Small intestine (tissue), 7 donors: ENCODE measurements at regions not wholly inside any gene's neighbourhood (a gene's known extent, or its start where the extent isn't known, plus 50 kb on each side); places are given as distances from the start of the nearest gene placed in this dataset.

Experiments used
- DNase-seq, 2 donors: peaks; one replicate each; pipeline versions ENCODE4 v3.0.0 to v3.0.0-alpha.2; 2013
- FAIRE-seq: peaks from 2 replicates; lab custom pipeline; 2012; peaks lifted over from hg19 to GRCh38; lab: Jason Lieb, UNC
- H3K27ac ChIP-seq, 3 donors: one replicate each; pipeline ENCODE4 v1.5.1; 2013; ENCODE audit warnings: low read length in 2 of 3, mild to moderate bottlenecking in 2 of 3, control low read depth in 1 of 3, inconsistent platforms in 1 of 3, low read depth in 1 of 3, moderate library complexity in 1 of 3
- H3K27me3 ChIP-seq, 3 donors: one replicate each; pipeline ENCODE4 v1.6.1; 2013; ENCODE audit warnings: low read length in 3 of 3, inconsistent platforms in 1 of 3; ENCODE audit not compliant: control insufficient read depth in 3 of 3, insufficient read depth in 3 of 3
- H3K36me3 ChIP-seq, 3 donors: one replicate each; pipeline ENCODE4 v1.6.1; 2013; ENCODE audit warnings: low read length in 3 of 3, inconsistent platforms in 1 of 3, low read depth in 1 of 3, mild to moderate bottlenecking in 1 of 3, moderate library complexity in 1 of 3; ENCODE audit not compliant: control insufficient read depth in 3 of 3, insufficient read depth in 2 of 3
- H3K4me1 ChIP-seq, 3 donors: one replicate each; pipeline ENCODE4 v1.6.1; 2013; ENCODE audit warnings: low read length in 2 of 3, inconsistent platforms in 1 of 3, low read depth in 1 of 3, mild to moderate bottlenecking in 1 of 3, moderate library complexity in 1 of 3; ENCODE audit not compliant: control insufficient read depth in 3 of 3, insufficient read depth in 2 of 3
- H3K4me3 ChIP-seq, 3 donors: one replicate each; pipeline ENCODE4 v1.5.1; 2013; ENCODE audit warnings: low read length in 3 of 3, control low read depth in 1 of 3, inconsistent platforms in 1 of 3, low read depth in 1 of 3, mild to moderate bottlenecking in 1 of 3, moderate library complexity in 1 of 3
- H3K9me3 ChIP-seq, 2 donors: one replicate each; pipeline ENCODE4 v1.6.1; 2013; ENCODE audit warnings: low read depth in 1 of 2, low read length in 1 of 2; ENCODE audit not compliant: control insufficient read depth in 2 of 2, insufficient read depth in 1 of 2
- WGBS, 3 donors: extraction: QIAGEN DNeasy Blood & Tissue Kit; methylation state at CpG; one replicate each; pipeline ENCODE4 v1.1.7; 2013; 5-methylcytosine and 5-hydroxymethylcytosine counted together
- donor health status: healthy with polysubstance abuse.
- donor health status: control.
- donor health status: control.
- donor health status: Bipolar disorder and iron deficiency.
- donor health status: healthy.

DNA sequence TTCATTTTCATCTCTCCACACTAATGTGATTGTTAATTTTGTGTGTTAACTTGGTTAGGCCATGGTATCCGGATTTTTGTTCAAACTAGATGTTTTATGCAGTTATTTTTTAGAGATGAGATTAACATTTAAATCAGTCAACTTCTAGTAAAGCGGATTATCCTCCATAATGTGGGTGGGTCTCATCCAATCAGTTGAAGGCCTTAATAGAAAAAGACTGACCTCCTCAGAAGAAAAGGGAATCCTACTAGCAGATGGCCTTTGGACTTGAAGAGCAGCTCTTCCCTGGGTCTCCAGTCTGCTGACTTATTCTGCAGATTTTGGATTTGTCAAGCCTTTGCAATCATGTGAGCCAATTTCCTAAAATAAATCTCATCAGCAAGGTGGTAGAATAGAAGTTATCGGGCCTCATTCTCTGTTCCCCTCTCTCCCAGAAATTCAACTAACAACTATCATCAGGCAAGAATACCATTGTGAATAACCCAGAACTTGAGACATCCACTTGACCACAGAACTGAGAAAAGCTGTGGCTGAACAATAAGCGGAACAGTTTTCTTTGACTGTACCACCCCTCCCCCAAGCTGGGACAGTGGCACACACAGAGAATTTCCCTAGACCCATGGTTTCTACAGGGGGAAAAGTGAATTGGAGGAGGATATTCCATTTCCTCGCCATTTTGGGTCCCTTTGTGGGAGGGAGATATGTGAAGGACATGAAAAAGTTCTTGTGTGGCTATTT, 323.0 kb downstream of the UTRN start:
- Histone ChIP-seq H3K4me1 (no peaks in the 10 kb centered on the region), H3K36me3 (no peaks in the 10 kb centered on the region), H3K9me3 (no peaks in the 10 kb centered on the region), H3K27ac (no peak overlapping the region), H3K4me3 (no peak overlapping the region), H3K27me3 (no peaks in the 10 kb centered on the region)
- no peak for FAIRE-seq
- 82 to 95% (median 93%) methylated on average over 5 of the region's 5 CpGs for WGBS, 3 donors
- DNase-seq, result no peak

DNA sequence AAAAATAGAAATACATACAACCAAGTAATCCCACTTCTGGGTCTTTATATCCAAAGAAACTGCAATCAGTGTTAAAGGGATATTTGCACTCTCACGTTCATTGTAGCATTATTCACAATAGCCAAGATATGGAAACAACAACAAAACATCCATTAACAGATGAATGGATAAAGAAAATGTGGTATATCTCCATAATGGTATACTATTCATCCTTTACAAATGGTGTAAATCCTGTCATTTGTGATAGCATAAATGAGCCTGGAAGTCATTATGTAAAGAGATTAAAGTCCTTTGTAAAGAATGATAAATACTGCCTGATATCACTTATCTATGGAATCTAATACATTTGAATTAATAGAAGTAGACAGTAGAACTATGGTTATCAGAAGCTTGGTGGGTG, 327.7 kb downstream of the UTRN start:
- Histone ChIP-seq H3K4me1 (no peaks in the 10 kb centered on the region), H3K27me3 (no peaks in the 10 kb centered on the region), H3K9me3 (no peaks in the 10 kb centered on the region), H3K4me3 (no peak overlapping the region), H3K36me3 (no peaks in the 10 kb centered on the region), H3K27ac (no peak overlapping the region)
- 60 to 78% (median 64%) methylated on average over 1 of the region's 1 CpG for WGBS, 3 donors
- no peak for DNase-seq
- no peak for FAIRE-seq

DNA sequence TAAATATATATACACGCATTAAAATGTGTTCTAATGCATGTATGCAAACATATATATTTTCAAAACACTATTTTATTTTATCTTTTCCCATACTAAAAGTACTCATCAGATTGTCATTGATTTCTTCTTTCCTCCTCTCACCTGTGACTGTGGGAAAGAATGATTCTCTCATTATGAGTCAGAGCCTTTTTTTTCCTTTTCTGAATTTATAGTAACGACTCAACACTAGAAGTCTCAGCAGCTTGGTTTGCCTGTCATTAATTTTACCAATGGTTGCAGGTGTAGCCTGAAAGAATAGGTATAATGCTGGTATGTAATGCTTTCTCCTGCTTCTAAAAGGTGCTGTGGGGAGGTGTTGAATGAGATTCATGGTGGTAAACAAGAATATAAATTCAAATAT, 328.7 kb downstream of the UTRN start:
- 59 to 84% (median 60%) methylated on average over 2 of the region's 2 CpGs for WGBS, 3 donors
- DNase-seq (no peak), FAIRE-seq (no peak)
- Histone ChIP-seq H3K4me3 (no peak overlapping the region), H3K4me1 (no peaks in the 10 kb centered on the region), H3K27me3 (no peaks in the 10 kb centered on the region), H3K27ac (no peak overlapping the region), H3K36me3 (no peaks in the 10 kb centered on the region), H3K9me3 (no peaks in the 10 kb centered on the region)

DNA sequence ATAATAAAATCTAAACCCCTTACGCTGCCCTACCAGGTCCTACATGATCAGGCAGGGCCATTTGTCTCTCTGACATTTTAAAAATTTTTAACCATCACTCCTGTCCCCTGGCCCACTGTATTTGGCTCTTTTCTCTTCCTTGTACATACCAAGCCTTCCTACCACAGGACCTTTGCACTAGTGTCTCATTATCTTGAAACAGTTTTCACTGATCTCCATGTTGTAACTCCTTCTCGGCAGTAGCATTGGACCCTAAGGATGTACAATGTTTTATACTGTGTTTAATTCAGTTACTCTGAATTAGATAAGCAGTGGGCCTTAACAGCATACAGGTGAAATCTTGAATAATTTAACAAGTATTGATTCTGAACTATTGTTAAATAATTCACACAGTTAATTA, 330.7 kb downstream of the UTRN start:
- no peak for DNase-seq
- H3K4me3 ChIP-seq, result no peak overlapping the region
- no peaks in the 10 kb centered on the region for H3K27me3 ChIP-seq
- H3K36me3 ChIP-seq, result no peaks in the 10 kb centered on the region
- WGBS, 3 donors, result 99% methylated on average over 2 of the region's 2 CpGs
- no peaks in the 10 kb centered on the region for H3K9me3 ChIP-seq
- FAIRE-seq, result no peak
- no peaks in the 10 kb centered on the region for H3K4me1 ChIP-seq
- H3K27ac ChIP-seq, result no peak overlapping the region

DNA sequence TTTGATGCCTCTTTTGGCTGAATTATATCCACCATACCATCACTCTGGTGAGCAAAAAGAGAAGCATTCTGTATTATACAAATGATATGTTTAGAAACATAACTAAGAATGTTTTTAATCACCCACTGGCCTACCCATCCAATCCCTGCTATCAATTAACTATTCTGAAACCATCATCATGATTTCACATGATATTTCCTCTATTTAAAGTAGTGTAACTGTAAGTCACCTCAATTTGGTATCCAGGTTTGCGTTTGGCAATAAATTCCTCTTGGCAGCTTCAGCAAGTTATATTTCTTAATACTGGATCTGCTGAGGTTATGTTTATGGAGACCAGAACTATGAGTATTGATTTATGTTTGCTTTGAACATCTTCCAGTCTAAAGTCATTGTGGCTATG, 332.1 kb downstream of the UTRN start:
- H3K27ac ChIP-seq, result no peak overlapping the region
- no peaks in the 10 kb centered on the region for H3K4me1 ChIP-seq
- DNase-seq (no peak), FAIRE-seq (no peak)
- H3K4me3 ChIP-seq, result no peak overlapping the region
- H3K9me3 ChIP-seq, result no peaks in the 10 kb centered on the region
- H3K27me3 ChIP-seq, result no peaks in the 10 kb centered on the region
- 91 to 97% (median 92%) methylated on average over 1 of the region's 1 CpG for WGBS, 3 donors
- no peaks in the 10 kb centered on the region for H3K36me3 ChIP-seq

DNA sequence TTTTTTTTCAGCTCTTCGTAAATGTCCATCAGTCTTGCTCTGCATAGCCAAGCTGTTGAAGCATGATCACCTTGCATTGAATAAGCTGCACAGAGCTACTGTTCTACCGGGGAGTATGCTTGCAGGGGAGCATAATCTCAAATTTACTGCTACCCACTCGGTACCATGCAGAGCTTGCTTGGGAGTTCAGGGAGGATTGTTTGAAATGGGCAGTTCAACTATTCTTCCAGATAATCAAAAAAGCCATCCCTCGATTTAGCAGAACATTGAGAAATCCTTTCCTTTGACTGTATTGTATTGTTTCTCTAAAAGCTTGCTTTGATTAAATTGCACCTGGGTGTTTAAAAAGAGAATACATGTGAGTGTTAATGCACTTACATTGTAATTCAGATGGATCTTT, 332.6 kb downstream of the UTRN start:
- FAIRE-seq, result no peak
- no peak for DNase-seq

DNA sequence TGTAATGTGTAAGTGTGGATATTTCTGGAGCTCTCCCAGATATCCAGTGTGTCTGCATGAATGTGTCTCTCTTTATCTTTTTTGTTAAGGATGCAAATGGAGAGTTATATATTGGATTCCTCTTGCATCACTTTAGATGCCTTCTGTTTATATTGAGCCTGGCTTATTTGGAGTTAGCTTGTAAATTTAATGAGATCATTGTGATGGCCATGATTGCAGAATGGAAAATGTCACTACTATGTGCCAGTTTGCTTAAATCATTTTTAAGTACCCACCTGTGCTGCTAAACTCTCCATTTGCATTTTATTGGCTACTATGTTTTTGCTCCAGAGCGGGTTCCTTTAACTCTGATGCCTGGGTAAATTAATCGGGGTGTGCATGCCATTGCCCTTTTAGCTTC, 334.8 kb downstream of the UTRN start:
- DNase-seq (no peak), FAIRE-seq (no peak)
- 86 to 99% (median 96%) methylated on average over 2 of the region's 2 CpGs for WGBS, 3 donors
- H3K4me1 ChIP-seq, result no peaks in the 10 kb centered on the region
- no peaks in the 10 kb centered on the region for H3K36me3 ChIP-seq
- no peaks in the 10 kb centered on the region for H3K27me3 ChIP-seq
- H3K9me3 ChIP-seq, result no peaks in the 10 kb centered on the region
- no peak overlapping the region for H3K4me3 ChIP-seq
- no peak overlapping the region for H3K27ac ChIP-seq

More for the DNA sequence above, 332.6 kb downstream of the UTRN start:
- Histone ChIP-seq H3K4me1 (no peaks in the 10 kb centered on the region), H3K27me3 (no peaks in the 10 kb centered on the region), H3K27ac (no peak overlapping the region), H3K36me3 (no peaks in the 10 kb centered on the region), H3K9me3 (no peaks in the 10 kb centered on the region), H3K4me3 (no peak overlapping the region)
- 88 to 94% (median 91%) methylated on average over 4 of the region's 4 CpGs for WGBS, 3 donors

DNA sequence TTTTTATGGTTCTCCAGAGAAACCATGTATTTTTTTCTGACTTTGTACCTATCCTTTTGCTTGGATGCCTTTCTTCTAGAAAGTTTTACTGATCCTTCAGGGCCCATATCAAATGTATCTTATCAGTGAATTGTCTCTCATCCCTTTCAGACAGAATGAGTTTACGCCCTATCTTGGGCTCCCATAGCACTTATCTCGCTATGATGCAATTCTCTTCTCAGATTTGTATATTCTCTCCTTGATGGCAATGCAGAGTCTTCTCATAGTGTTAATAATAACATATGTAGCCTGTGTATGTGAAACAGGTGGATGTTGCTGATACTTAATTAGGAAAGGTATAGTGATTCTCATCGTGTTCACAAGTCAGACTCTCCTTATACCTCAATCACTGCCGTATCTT, 336.2 kb downstream of the UTRN start:
- H3K9me3 ChIP-seq, result no peaks in the 10 kb centered on the region

DNA sequence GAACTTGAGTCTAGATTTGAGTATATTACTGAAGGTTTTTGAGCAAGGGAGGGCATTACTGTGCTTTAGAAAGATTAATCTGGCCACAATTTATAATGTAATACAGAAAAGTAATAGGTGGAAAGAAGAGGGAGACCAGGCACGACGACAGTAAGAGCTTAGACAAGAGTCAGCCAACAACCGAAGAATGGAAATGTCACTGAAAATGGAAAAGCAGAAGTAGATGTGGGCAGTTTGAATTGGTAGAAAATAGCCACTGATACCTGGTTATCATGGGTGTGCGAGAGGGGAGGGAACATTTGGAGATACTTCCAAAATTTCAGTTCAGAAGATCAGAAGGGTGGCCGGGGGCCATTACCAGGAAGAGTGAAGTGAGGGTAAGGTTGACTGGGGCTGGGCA, 339.1 kb downstream of the UTRN start:
- no peak for FAIRE-seq
- Histone ChIP-seq H3K9me3 (no peaks in the 10 kb centered on the region), H3K36me3 (no peaks in the 10 kb centered on the region), H3K27ac (no peak overlapping the region), H3K4me3 (no peak overlapping the region), H3K27me3 (no peaks in the 10 kb centered on the region), H3K4me1 (peaks cover 0 to 2% (median 0%) of the 10 kb centered on the region in 3 donors)
- DNase-seq, result no peak
- WGBS, 3 donors, result 86 to 88% (median 88%) methylated on average over 5 of the region's 5 CpGs

More for the DNA sequence above, 336.2 kb downstream of the UTRN start:
- no peak overlapping the region for H3K4me3 ChIP-seq
- 92 to 95% (median 92%) methylated on average over 4 of the region's 4 CpGs for WGBS, 3 donors
- DNase-seq (peak in 1 of 2 donors; percentile 11), FAIRE-seq (no peak)
- no peaks in the 10 kb centered on the region for H3K27me3 ChIP-seq
- H3K4me1 ChIP-seq, result no peaks in the 10 kb centered on the region
- H3K36me3 ChIP-seq, result no peaks in the 10 kb centered on the region
- H3K27ac ChIP-seq, result no peak overlapping the region
